Urinary bladder (tissue), 3 donors: ENCODE measurements at regions not wholly inside any gene's neighbourhood (a gene's known extent, or its start where the extent isn't known, plus 50 kb on each side); places are given as distances from the start of the nearest gene placed in this dataset.
A peak's percentile ranks its signal among the peaks of the same experiment; 100 is the strongest.

ENCODE experiments used
- DNase-seq: peaks from one replicate; pipeline ENCODE4 v3.0.0-alpha.2; 2015; ENCODE audit errors: extremely low spot score
- H3K27ac ChIP-seq: one replicate; pipeline ENCODE4 v1.5.1; 2013; ENCODE audit warnings: low read depth, mild to moderate bottlenecking, moderate library complexity
- H3K36me3 ChIP-seq: one replicate; pipeline ENCODE4 v1.6.1; 2013; ENCODE audit warnings: mild to moderate bottlenecking, moderate library complexity; ENCODE audit not compliant: insufficient read depth
- H3K4me1 ChIP-seq: one replicate; pipeline ENCODE4 v1.6.1; 2013; ENCODE audit warnings: mild to moderate bottlenecking, moderate library complexity; ENCODE audit not compliant: insufficient read depth
- H3K4me3 ChIP-seq: one replicate; pipeline ENCODE4 v1.5.1; 2013; ENCODE audit warnings: low read depth, low read length
- WGBS: extraction: QIAGEN DNeasy Blood & Tissue Kit; methylation state at CpG from one replicate; pipeline ENCODE4 v1.1.7; 2013; 5-methylcytosine and 5-hydroxymethylcytosine counted together
- donor health status: healthy with polysubstance abuse.
- donor health status: healthy.

DNA sequence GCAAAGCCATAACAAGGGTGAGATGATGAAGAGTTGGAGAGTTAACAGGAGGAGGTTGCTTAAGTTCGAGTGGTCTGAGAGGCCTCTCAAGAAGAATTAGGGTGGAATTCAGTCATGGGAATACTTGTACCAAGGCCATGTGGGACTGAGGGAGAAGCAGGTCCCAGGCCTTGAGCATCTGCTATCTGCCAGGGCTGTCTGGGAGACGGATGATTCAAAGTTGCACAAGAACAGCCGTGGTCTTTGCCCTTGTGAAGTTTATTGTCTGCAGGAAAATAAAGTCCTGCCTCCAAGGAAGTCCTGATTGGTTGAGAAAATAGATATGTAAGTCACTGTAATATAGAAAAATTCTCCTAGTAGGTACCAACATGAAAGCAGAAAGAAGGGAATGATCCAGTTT, 178.8 kb upstream of the RFC3 start:
- peaks cover 1% of the 10 kb centered on the region for H3K4me1 ChIP-seq
- no peak overlapping the region for H3K4me3 ChIP-seq
- H3K27ac ChIP-seq: no peak overlapping the region
- 41% methylated on average over 3 of the region's 3 CpGs for WGBS
- H3K36me3 ChIP-seq: no peaks in the 10 kb centered on the region
- no peak for DNase-seq

DNA sequence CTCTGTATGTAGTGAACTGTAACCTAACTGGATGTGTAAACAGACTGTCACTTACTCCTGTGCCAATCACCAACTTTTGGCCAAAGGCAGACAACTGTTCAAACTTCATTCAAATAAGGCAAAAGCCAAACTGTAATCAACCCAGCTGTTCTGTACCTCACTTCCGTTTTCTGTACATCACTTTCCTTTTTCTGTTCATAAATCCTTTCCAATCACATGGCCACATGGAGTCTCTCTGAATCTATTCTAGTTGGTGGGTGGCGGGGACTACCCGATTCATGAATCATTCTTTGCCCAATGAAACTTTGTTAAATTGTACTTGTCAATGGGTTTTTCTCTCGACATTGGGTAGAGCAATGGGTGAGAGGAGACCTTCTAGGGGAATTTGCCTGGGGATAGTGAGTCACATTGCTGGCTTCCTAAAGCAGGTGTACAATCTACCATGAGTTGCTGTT, 178.3 kb upstream of the RFC3 start:
- H3K36me3 ChIP-seq: no peaks in the 10 kb centered on the region
- no peak overlapping the region for H3K4me3 ChIP-seq
- H3K27ac ChIP-seq: no peak overlapping the region
- 94% methylated on average over 4 of the region's 4 CpGs for WGBS
- peaks cover 1% of the 10 kb centered on the region for H3K4me1 ChIP-seq
- DNase-seq: no peak

DNA sequence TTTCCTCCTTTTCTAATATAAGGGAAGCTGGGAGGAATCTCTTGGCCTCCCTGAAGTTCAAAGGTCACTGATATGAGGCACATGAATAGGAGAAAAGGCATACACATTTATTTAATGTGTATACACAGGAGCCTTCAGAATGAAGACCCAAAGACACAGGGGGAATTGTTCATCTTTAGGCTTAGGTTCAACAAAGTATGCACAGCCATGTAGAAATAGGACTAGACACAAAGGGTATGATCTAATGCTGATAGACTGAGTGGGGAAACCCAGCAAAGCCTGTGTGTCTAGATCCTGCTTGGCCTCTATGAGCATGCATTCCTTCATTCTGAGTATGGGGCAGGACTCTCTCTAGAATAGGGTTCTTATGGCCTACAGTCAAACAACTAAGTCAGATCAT, 177.1 kb upstream of the RFC3 start:
- DNase-seq: no peak
- H3K4me3 ChIP-seq: no peak overlapping the region
- H3K36me3 ChIP-seq: no peaks in the 10 kb centered on the region
- peaks cover 1% of the 10 kb centered on the region for H3K4me1 ChIP-seq
- no peak overlapping the region for H3K27ac ChIP-seq

DNA sequence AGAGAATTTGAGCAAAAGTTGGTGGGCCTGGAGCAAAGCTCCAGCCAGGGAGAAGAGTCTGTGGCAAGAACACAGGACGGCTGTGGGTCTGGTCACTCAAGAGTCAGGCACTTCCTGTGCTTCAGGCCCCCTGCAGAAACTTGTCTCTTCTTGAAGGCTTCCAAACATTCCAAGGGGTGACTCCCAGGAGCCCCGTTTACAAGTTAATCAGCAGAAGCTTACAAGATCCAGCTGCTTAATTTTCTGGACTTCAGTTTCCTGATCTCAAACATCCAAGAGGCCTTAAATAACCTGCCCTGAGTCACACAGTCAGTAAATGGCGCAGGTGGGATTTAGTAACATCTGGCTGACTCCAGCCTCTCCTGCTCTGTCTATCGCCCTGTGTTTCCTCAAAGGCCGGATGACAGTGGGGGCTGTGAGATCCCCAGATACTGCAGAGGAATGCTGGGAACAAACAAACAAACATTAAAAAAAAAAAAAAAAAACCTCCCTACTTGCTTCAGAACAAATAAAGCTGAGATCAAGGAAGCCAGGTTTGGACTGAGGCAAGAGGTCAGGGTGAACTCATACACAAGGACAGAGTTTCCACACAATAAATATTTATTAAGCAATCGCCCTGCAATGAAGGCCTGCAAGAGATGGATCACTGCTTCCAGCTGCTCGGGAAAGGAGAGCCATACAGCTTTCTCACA, 175.4 kb upstream of the RFC3 start:
- WGBS: 43% methylated on average over 7 of the region's 7 CpGs
- Histone ChIP-seq H3K27ac (peak overlapping the region; percentile 70), H3K4me3 (no peak overlapping the region), H3K36me3 (no peaks in the 10 kb centered on the region), H3K4me1 (peaks cover 1% of the 10 kb centered on the region)
- peak; percentile 66 for DNase-seq

- no peak for DNase-seq
- no peak overlapping the region for H3K4me3 ChIP-seq
- H3K4me1 ChIP-seq: peaks cover 1% of the 10 kb centered on the region
- H3K27ac ChIP-seq: peak overlapping the region; percentile 70
- H3K36me3 ChIP-seq: no peaks in the 10 kb centered on the region
- WGBS: 67% methylated on average over 8 of the region's 8 CpGs
These were observed 173.1 kb upstream of the RFC3 start for GRCh38 chr13:33644581-33645543.

DNA sequence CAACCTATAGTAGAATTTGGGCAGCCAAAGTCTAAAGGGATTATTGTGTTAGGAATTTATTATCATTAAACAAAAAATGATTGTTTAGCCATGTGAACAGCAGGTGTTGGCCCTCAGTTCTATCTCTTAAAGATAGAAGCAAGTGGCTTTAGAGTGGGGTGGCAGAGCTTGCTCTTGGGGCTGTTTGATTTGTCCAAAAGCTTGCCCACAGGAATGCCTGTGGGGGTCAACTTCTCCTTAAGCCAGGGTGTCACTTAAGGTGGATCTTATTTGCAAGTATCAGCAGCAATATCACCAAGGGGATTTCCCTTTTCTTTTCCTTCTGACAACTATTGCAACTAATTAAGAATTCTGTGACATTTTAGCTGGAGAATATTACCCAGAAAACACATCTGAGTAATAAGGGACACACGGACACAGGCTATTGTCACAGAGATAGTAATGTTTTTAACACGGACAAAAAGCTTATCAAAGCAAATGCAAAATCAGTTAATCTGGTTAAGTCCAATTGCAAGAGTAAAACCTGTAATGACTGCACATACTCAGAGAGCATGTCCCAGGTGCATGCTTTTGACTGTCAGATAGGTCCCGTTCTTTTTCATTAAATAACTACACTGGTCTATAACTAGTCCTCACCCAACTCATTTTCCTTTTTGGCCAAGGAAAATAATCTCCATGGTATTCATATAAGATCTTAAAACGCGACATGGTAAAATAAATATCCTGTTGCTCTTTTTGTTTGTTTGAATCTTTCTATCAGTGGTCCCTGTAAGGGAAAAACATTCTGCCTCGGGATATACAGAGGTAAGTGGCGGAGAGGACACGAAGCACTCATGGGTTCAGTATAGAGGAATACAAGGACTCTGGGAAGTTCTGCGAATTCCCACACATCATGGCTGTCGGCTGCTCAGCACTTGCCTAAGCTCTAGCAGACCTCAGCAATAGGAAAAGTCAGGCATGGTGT, 172.1 kb upstream of the RFC3 start:
- H3K36me3 ChIP-seq: no peaks in the 10 kb centered on the region
- no peak for DNase-seq
- H3K4me1 ChIP-seq: peaks cover 1% of the 10 kb centered on the region
- H3K27ac ChIP-seq: no peak overlapping the region
- no peak overlapping the region for H3K4me3 ChIP-seq
- 83% methylated on average over 10 of the region's 10 CpGs for WGBS

GRCh38 chr13:33649212-33649878, 168.6 kb upstream of the RFC3 start:
- Histone ChIP-seq H3K27ac (peak overlapping the region; percentile 59), H3K4me1 (no peaks in the 10 kb centered on the region), H3K36me3 (no peaks in the 10 kb centered on the region), H3K4me3 (no peak overlapping the region)
- DNase-seq: no peak
- 59% methylated on average over 5 of the region's 5 CpGs for WGBS

DNA sequence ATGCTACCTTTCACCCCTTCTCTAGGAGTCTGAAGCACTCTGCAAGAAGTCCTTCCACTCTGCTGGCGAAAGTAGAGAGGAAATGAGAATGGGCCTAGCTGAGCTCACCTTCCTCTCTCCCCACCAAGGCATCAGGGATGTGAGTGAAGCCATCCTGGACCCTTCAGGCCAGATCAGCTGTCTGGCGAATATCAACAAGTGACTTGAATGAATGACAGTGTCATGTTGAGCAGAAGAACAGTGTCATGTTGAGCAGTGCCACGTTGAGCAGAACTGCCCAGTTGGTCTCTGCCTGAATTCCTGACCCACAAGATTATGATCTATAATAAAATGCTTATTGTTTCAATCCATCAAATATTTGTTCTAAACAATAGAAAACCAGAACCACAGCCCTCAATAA, 166.2 kb upstream of the RFC3 start:
- Histone ChIP-seq H3K27ac (no peak overlapping the region), H3K4me3 (no peak overlapping the region), H3K4me1 (no peaks in the 10 kb centered on the region), H3K36me3 (no peaks in the 10 kb centered on the region)
- no peak for DNase-seq
- WGBS: 91% methylated on average over 3 of the region's 3 CpGs

DNA sequence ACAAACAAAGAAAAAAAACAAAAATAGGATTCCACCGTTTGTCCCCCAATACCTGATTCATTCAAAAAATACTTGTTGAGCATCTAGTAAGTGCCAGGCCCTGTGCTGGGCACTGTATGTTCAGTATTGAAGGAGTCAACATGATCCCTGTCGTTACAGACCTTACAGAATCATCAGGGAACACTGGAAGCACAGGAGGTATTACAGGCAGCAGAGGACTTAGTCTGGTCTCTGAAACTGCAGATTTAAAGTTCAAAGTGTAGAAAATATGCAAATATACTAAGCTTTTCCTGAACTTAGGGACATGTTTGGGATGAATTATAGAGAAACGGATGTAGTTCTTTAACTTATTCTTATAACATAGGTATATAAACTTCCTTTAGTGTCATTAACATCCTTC, 160.7 kb upstream of the RFC3 start:
- Histone ChIP-seq H3K4me3 (no peak overlapping the region), H3K36me3 (no peaks in the 10 kb centered on the region), H3K4me1 (no peaks in the 10 kb centered on the region), H3K27ac (no peak overlapping the region)
- DNase-seq: no peak
- WGBS: 90% methylated on average over 3 of the region's 3 CpGs

GRCh38 chr13:33659466-33659865, 158.5 kb upstream of the RFC3 start:
- no peak overlapping the region for H3K4me3 ChIP-seq
- no peaks in the 10 kb centered on the region for H3K36me3 ChIP-seq
- no peaks in the 10 kb centered on the region for H3K4me1 ChIP-seq
- WGBS: 59% methylated on average over 4 of the region's 4 CpGs
- no peak for DNase-seq
- H3K27ac ChIP-seq: no peak overlapping the region

DNA sequence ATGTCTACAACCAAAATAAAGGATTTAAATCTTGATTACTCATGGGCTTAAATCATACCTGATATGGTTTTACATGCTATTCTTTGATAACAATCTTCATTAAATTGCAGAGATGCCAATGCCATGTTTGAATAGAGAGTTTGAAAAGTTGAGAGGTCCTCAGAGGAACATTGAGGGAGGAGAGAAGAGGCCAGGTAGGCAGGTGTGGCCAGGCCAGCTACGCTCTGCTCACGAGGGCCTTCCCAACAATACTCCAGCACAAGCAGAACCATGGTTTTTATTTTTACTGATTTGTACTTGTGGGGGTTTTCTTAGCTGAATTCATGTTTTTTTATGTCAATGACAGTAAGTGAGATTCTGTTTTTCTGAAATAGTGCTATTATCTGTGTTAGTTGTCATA, 158.1 kb upstream of the RFC3 start:
- Histone ChIP-seq H3K4me1 (no peaks in the 10 kb centered on the region), H3K36me3 (no peaks in the 10 kb centered on the region), H3K4me3 (no peak overlapping the region), H3K27ac (no peak overlapping the region)
- WGBS: 85% methylated on average over 2 of the region's 2 CpGs
- DNase-seq: no peak

DNA sequence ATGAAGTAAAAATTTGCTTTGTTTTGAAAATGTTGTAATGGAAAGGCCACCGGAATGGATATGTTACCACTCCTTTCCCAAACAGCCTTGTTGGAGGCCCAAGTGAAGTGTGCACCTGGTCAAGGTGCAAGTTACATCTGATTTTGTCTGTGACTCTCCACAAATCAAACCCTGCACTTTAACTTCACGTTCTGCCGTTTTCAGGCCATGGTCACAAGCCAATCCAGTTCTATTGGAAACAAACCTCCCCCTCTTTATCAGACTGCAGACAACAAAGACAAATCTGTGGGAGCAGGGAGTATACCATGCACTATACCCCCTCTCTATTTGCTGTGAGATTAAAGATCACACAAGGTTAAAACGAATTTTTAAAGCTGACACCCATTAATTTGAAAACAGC, 155.6 kb upstream of the RFC3 start:
- WGBS: 69% methylated on average over 4 of the region's 4 CpGs
- Histone ChIP-seq H3K27ac (no peak overlapping the region), H3K4me3 (no peak overlapping the region), H3K4me1 (no peaks in the 10 kb centered on the region), H3K36me3 (no peaks in the 10 kb centered on the region)
- DNase-seq: no peak

- Histone ChIP-seq H3K36me3 (no peaks in the 10 kb centered on the region), H3K27ac (no peak overlapping the region), H3K4me3 (no peak overlapping the region), H3K4me1 (no peaks in the 10 kb centered on the region)
- DNase-seq: no peak
- WGBS: 84% methylated on average over 4 of the region's 4 CpGs
These were observed 152.2 kb upstream of the RFC3 start for GRCh38 chr13:33665626-33666175.
